Keratinocyte (primary cell): ENCODE measurements at regions not wholly inside any gene's neighbourhood (a gene's known extent, or its start where the extent isn't known, plus 50 kb on each side); places are given as distances from the start of the nearest gene placed in this dataset.

Experiments used
- CTCF ChIP-seq, 3 experiments: IDR thresholded peaks in 1 of 3; conservative IDR thresholded peaks in 1 of 3; optimal IDR thresholded peaks in 1 of 3; 2 replicates in 2 of 3; 3 replicates in 1 of 3; pipeline versions ENCODE3 to v1.5.1; 2011; ENCODE audit warnings: low read length in 3 of 3, mild to moderate bottlenecking in 3 of 3, moderate library complexity in 2 of 3, control low read depth in 1 of 3, inconsistent platforms in 1 of 3; ENCODE audit not compliant: insufficient read depth in 2 of 3; ENCODE audit errors: extremely low read depth in 1 of 3
- EZH2 ChIP-seq: IDR thresholded peaks from one replicate; pipeline ENCODE4 v1.6.1; 2012; ENCODE audit warnings: inconsistent platforms, mild to moderate bottlenecking, low read length, moderate library complexity

GRCh38 chr6:117206522-117206921 is 58.8 kb upstream of the VGLL2 start:
- TF ChIP-seq CTCF (optimal IDR thresholded peaks at IDR 0.05 in 1 of 3, IDR thresholded peaks at IDR 0.05 in 1 of 3, conservative IDR thresholded peaks at IDR 0.05 in 1 of 3; ENCODE audit: extremely low read depth in 1 of 3, insufficient read depth in 2 of 3, low read length in 3 of 3) (no peak), EZH2 (no peak)
